LHCN-M2 (cell line): ENCODE measurements at regions not wholly inside any gene's neighbourhood (a gene's known extent, or its start where the extent isn't known, plus 50 kb on each side); places are given as distances from the start of the nearest gene placed in this dataset.
"Not testable (repeated sequence)": the region's sequence is repeated elsewhere in the genome, so short reads cannot be mapped to it uniquely, and the experiment has no call there.

ENCODE experiments used
- DNase-seq: peaks from one replicate; pipeline ENCODE4 v3.0.0-alpha.2; 2012; ENCODE audit warnings: low read depth

- no peak for DNase-seq
Measured at GRCh38 chr4:186481998-186482790, 73.2 kb downstream of the MTNR1A start.

DNA sequence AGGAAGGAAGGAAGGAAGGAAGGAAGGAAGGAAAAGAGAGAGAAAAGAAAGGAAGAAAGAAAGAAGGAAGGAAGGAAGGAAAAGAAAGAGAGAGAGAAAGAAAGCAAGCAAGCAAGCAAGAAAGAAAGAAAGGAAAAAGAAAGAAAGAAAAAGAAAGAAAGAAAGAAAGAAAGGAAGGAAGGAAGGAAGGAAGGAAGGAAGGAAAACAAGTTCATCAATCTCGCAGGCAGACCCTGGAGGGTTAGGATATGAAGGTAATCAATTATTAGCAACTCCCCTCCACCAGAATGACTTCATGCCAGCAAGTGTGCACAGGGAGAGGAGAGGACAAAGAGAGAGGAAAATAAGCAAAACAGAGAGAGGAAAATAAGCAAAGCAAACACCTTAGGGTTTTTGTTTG is 80.2 kb downstream of the MTNR1A start:
- no peak for DNase-seq

DNA sequence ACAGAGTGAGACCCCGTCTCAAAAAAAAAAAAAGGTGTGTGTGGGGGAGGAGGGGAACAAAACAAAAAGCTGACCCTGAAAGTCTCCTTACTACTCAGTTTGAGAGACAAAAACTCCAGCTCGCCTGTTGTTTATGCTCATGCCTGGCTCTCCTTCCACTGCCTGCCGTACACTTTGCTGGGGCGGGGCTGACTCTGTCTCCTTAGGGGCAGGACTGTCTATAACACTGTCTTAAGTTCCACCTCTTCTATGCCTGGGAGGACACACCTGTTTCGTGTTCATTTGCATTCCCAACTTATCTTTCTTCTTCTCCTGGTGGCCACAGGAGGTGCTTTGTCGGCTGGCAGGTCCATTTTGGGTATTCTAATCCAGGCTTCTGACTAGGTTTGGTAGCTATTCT is 81.4 kb downstream of the MTNR1A start:
- DNase-seq: no peak

DNA sequence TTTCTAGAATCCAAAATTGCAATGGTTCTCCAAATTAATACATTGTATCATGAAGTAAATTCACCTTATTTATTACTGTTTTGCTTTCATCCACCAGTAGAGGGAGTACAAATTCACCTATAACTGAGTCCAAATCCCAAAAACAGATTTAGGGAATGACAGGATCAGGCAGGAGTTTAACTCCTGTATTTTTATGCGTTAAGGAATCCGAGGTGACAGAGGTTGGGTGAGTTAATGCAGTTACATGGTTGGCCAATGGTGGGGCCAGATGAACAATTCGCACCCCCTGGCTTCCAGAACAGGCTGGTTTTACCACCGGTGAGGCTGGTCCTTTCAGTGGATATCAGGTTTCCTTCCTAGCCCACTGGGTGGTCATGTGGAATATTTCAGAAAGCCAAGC is 82.4 kb downstream of the MTNR1A start:
- DNase-seq: peak; percentile 44

DNA sequence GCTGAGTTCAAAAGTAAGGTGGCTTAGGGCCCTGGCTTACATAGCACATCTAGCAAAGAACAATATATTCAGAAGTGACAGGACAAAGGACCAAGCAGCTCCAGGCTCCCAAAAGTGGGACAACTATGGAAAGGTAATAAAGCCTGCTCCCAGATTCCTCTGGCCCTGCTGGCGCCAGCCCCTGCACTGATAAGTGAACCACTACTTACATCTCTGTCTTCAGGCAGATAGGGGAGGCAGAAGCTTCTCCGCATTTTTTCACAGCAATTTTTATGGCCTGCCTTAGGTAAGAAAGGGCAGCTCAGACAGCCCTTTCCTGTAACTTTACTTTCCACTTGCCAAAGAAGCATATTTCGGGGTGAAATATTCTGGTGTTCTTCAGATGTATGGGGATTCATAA is 83.9 kb downstream of the MTNR1A start:
- no peak for DNase-seq

DNA sequence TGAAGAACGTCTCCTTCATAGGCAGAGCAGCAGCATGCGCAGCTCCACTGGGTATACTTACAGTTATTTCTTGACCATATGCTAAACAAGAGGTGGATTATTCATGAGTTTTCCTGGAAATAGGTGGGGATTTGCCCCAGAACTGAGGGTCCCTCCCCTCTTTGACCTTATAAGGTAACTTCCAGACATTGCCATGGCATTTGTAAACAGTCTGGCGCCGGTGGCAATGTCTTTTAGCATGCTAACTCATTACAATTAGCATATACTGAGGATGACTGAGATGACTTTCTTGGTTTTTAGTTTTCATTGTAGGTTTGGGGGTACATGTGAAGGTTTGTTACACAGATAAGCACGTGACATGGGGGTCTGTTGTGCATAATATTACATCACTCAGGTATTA is 97.3 kb downstream of the MTNR1A start:
- DNase-seq: no peak

- DNase-seq: no peak
Measured at GRCh38 chr4:186451982-186452381, 103.4 kb downstream of the MTNR1A start.

GRCh38 chr4:186449954-186450353 is 105.4 kb downstream of the MTNR1A start:
- no peak for DNase-seq

DNA sequence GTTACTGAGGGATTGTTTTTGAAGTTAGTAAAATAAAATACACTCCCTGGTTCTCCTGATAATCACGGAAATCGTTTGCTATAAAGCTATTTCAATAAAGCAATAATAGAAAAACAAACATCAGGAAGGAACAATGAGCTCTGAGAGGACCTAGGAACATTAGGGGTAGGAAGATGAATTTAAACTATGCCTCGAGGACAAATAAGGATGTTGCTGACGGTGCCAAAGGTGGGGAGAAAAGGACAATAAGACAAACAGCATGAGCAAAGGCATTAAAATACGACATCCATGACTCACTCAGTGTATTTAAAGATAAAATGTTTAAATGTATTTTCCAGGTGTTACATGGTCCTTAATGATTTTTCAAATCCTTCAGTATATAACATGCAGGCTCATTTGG is 110.3 kb downstream of the MTNR1A start:
- DNase-seq: no peak

GRCh38 chr4:186441502-186441901 is 113.9 kb downstream of the MTNR1A start:
- no peak for DNase-seq

DNA sequence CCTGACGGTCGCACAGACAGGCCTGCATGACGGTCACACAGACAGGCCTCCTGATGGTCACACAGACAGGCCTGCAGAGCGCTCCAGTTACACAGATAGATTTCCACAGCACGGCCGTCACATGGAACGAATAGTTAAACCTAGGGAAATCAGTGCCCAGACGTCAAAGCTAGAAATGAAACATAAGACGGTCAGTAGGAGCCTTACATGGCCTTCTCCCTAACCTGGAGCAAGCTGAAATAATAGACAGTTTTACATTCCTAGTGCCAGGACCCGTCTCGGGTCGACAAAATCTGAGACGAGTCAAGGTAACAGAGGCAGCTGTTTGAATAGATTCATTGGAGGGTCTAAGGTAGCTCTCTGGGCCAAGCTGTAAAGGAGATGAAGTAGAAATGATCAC is 126.9 kb downstream of the MTNR1A start:
- DNase-seq: no peak

GRCh38 chr4:186424745-186425144 is 130.6 kb downstream of the MTNR1A start:
- no peak for DNase-seq

GRCh38 chr4:186422296-186422695 is 133.1 kb downstream of the MTNR1A start:
- no peak for DNase-seq

DNA sequence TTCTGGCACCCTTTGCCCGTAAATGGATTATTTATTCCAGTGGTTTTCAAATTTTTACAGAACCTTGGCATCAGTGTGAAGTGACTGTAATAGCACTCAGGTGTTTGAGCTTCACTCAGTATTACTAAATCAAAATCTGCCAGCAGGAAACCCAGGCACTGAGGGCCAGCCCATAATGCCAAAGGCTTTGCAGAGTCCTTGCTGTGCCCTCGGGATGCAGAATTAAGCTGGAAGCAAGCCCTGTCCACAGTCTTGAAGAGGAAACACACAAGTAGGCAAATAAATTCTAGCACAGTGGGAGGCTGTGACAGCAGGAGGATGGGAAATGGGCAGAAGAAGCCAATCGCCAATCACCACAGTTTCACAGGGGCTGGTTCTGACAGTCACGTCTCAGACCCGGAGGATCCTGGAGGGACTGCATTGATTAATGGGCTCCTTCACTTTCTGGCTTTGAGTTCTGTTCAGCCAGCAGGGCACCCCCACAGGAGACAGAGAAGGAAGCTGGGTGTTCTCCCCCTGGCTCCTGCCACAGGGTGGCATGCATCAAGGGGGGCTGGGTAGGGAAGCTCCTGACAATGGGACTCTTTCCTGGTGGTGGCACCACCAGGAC is 138.8 kb downstream of the MTNR1A start:
- no peak for DNase-seq

GRCh38 chr4:186414390-186414789 is 141.0 kb downstream of the MTNR1A start:
- no peak for DNase-seq

GRCh38 chr4:186405957-186406356 is 140.0 kb downstream of the F11 start:
- no peak for DNase-seq

DNA sequence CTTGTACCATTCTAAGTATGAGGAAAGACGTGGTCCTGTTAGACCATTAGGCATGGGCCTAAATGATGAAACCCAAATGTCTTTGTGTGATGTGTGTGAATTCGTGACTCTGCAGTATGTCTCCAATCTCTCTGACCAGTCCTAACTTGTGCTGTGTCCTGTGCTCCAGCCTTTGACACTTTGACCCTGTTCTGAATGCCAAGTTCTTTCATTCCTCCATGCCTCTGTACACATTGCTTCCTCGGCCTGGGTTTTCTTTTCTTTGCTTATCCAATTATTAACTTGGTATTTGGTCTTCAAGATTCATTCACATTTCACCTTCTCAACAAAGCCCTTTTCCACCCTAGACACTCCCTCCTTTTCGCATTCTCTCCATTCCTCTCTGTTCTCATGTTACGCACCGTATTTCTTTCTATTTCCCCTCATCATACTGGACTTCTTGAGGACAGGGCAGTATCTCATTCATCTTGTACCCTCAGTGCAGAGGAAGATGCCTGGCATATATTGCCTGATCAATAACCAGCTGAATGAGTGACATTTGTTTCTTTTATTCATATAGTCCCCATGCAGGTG is 138.7 kb downstream of the F11 start:
- no peak for DNase-seq

GRCh38 chr4:186400676-186401075 is 134.7 kb downstream of the F11 start:
- peak; percentile 8 for DNase-seq

GRCh38 chr4:186392017-186392416 is 126.0 kb downstream of the F11 start:
- no peak for DNase-seq

DNA sequence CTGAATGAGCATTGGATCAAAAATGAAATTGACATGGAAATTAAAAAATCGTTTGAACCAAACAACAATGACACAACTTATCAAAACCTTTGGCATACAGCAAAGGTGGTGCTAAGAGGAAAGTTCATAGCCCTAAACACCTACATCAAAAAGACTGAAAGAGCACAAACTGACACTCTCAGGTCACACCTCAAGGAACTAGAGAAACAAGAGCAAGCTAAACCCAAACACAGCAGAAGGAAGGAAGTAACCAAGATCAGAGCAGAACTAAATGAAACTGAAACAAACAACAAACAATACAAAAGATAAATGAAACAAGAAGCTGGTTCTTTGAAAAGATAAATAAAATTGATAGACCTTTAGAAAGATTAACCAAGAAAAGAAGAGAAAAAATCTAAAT is 118.3 kb downstream of the F11 start:
- DNase-seq: not testable (repeated sequence)

DNA sequence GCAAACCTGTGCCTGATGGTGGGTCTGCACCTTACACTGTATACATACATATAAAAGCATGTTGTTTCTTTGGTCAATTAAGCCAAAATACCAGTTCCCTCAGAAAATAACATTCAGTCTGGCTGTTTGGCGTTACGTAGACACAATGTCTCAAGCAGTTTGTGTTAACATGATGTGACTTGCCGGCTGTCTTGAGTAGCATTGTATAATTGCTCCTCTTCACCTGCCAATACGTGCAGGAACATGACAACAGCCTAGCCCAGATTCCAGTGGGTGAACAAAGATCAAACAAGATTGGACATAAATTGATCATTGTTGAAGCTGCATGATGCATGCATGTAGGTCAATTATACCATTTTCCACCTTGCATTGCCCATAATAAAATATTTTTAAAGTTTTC is 102.3 kb downstream of the F11 start:
- DNase-seq: no peak

- no peak for DNase-seq
Measured at GRCh38 chr4:186366326-186366725, 100.3 kb downstream of the F11 start.

GRCh38 chr4:186363038-186363437 is 97.0 kb downstream of the F11 start:
- DNase-seq: not testable (repeated sequence)
